Colonic mucosa (tissue), 4 donors: ENCODE measurements at regions not wholly inside any gene's neighbourhood (a gene's known extent, or its start where the extent isn't known, plus 50 kb on each side); places are given as distances from the start of the nearest gene placed in this dataset.

ENCODE experiments used
- DNase-seq: peaks from one replicate; pipeline ENCODE4 v3.0.0-alpha.2; 2020
- H3K27ac ChIP-seq: fragments of 200-600 bp; one replicate; pipeline ENCODE4 v1.8.0; 2021
- H3K27me3 ChIP-seq: fragments of 200-600 bp; one replicate; pipeline ENCODE4 v1.8.0; 2021
- H3K36me3 ChIP-seq: fragments of 200-600 bp; one replicate; pipeline ENCODE4 v1.8.0; 2021
- H3K4me1 ChIP-seq: fragments of 200-600 bp; one replicate; pipeline ENCODE4 v1.8.0; 2021; ENCODE audit warnings: mild to moderate bottlenecking
- H3K4me3 ChIP-seq: fragments of 200-600 bp; one replicate; pipeline ENCODE4 v1.8.0; 2021
- H3K9ac ChIP-seq, 2 donors: one replicate each; pipeline ENCODE4 v1.7.0; 2013; ENCODE audit warnings: control low read depth in 2 of 2, low read depth in 2 of 2, low read length in 2 of 2
- H3K9me3 ChIP-seq: fragments of 200-600 bp; one replicate; pipeline ENCODE4 v1.8.0; 2021
- intact Hi-C: fragments of 100-400 bp; cut with DNase I; formaldehyde crosslinking; loops from one replicate; pipeline ENCODE4 v1.14.1; 2022
- TF ChIP-seq, protein P1 (sequence below): fragments of 200-600 bp; IDR thresholded peaks from one replicate; pipeline ENCODE4 v1.8.0; 2022; ENCODE audit warnings: antibody characterized with exemption, mild to moderate bottlenecking
- donor health status: healthy.
- donor health status: DM: no; HTN: no; CAD: no.
- donor health status: DM: no; HTN: no; CAD: no.

DNA sequence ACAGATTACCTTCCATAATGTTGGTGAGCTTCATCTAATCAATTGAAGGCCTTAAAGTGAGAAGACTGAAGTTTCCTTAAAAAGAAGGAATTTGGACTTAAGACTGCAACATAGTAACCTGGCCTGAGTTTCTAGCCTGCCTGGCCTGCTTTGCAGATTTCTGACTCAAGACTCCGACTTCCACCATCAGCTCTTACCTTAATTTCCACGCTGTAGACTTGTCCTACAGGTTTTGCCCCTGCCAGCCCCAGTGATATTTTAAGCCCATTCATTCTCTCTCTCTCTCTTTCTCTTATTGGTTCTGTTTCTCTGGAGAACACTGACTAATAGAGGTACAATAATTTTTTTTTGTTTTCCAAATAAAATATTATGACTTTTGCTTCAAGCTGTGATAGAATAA lies 862.3 kb upstream of the GHITM start:
- no peak overlapping the region for H3K4me3 ChIP-seq
- no peaks in the 10 kb centered on the region for H3K9me3 ChIP-seq
- H3K4me1 ChIP-seq = no peaks in the 10 kb centered on the region
- TF ChIP-seq, protein P1, sequence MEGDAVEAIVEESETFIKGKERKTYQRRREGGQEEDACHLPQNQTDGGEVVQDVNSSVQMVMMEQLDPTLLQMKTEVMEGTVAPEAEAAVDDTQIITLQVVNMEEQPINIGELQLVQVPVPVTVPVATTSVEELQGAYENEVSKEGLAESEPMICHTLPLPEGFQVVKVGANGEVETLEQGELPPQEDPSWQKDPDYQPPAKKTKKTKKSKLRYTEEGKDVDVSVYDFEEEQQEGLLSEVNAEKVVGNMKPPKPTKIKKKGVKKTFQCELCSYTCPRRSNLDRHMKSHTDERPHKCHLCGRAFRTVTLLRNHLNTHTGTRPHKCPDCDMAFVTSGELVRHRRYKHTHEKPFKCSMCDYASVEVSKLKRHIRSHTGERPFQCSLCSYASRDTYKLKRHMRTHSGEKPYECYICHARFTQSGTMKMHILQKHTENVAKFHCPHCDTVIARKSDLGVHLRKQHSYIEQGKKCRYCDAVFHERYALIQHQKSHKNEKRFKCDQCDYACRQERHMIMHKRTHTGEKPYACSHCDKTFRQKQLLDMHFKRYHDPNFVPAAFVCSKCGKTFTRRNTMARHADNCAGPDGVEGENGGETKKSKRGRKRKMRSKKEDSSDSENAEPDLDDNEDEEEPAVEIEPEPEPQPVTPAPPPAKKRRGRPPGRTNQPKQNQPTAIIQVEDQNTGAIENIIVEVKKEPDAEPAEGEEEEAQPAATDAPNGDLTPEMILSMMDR = no peak
- no peaks in the 10 kb centered on the region for H3K36me3 ChIP-seq
- no peaks in the 10 kb centered on the region for H3K27me3 ChIP-seq
- DNase-seq = no peak
- H3K9ac ChIP-seq = no peak overlapping the region
- intact Hi-C loops = no loop called here
- no peak overlapping the region for H3K27ac ChIP-seq

DNA sequence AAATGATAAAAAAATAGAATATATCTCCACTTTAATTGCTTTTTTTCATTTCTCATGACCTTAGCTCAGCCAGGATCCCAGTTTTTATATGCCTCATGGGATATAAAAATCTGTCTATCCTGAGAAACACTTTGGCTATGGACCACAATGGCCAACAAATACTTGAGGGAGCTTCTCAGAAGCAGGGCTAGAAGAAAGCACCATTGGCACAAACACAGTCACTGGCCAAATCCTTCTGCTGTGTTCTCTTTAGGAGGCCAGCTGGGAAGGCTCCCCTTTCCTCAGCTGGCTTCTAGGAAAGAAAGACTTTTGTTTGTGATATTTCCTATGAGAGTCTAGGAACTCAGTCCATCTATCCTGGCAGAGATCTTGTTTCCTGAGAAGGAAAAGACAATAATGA lies 856.2 kb upstream of the GHITM start:
- TF ChIP-seq, protein P1 = no peak
- Histone ChIP-seq H3K36me3 (no peaks in the 10 kb centered on the region), H3K9me3 (no peaks in the 10 kb centered on the region), H3K4me1 (no peaks in the 10 kb centered on the region), H3K9ac (no peak overlapping the region), H3K27ac (no peak overlapping the region), H3K4me3 (no peak overlapping the region), H3K27me3 (no peaks in the 10 kb centered on the region)
- intact Hi-C loops = no loop called here
- DNase-seq = no peak

DNA sequence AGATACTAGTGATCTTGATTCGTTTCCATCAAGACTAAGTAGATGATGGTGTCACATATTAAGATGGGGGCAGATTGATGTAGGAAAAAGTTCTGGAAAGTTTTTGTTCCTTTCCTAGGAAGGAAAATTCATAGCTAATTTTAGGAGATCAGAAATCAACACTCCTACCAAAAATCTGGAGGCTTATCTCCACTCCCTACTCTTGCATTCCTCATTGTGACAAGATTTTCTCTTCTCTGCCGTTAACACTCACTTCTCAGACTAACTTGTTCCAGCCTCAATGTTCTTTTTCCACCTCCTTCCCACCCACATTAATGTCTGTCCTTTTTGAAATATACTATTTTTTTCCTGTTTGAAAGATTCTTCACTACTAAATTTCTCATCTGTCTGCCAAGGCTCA lies 851.9 kb upstream of the GHITM start:
- H3K27me3 ChIP-seq = no peaks in the 10 kb centered on the region
- no peaks in the 10 kb centered on the region for H3K36me3 ChIP-seq
- intact Hi-C loops = no loop called here
- no peak overlapping the region for H3K9ac ChIP-seq
- TF ChIP-seq, protein P1 = no peak
- H3K4me3 ChIP-seq = no peak overlapping the region
- H3K27ac ChIP-seq = no peak overlapping the region
- H3K4me1 ChIP-seq = no peaks in the 10 kb centered on the region
- DNase-seq = no peak
- H3K9me3 ChIP-seq = no peaks in the 10 kb centered on the region

DNA sequence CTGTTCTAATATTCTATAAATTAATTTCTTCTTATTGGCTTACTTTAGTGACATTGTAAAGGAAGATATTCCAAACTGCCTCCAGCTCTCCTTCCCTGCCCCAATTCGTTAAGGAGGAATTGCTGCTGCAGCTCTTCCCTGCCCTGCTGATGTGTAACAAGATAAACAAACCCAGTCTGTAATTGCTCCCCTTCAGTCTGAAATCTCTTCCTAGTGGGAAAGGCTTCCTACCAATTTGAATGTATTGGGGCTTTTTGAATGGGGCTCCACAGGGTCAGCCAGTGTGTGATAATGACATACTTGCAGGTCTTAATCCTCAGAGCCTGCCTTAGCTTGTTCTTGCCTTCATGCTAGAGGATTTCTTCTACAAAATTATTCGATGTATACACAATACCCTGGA lies 849.9 kb upstream of the GHITM start:
- no peak overlapping the region for H3K27ac ChIP-seq
- no peaks in the 10 kb centered on the region for H3K36me3 ChIP-seq
- no peak overlapping the region for H3K4me3 ChIP-seq
- TF ChIP-seq, protein P1 = no peak
- no peaks in the 10 kb centered on the region for H3K27me3 ChIP-seq
- no peaks in the 10 kb centered on the region for H3K9me3 ChIP-seq
- intact Hi-C loops = no loop called here
- H3K4me1 ChIP-seq = no peaks in the 10 kb centered on the region
- DNase-seq = no peak
- H3K9ac ChIP-seq = no peak overlapping the region

DNA sequence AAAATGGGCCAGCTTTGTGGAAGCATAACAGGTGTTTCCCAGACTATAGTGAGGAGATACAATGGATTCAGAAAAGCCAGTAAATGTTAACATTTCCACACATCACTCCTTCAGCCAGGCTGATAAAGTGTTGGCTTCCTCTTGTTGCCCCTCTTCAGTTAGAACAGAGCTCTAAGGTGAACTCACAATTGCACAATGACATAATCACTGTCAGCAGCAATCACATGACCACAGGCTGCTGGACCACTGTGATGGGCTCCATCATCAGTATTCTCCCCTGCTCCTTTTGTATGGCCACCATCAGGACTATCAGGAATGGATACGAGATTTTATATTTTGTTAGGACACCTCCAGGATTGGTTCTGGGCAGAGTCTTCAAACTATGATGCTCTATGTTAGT lies 849.4 kb upstream of the GHITM start:
- Histone ChIP-seq H3K36me3 (no peaks in the 10 kb centered on the region), H3K4me1 (no peaks in the 10 kb centered on the region), H3K27me3 (no peaks in the 10 kb centered on the region), H3K9me3 (no peaks in the 10 kb centered on the region), H3K27ac (no peak overlapping the region), H3K4me3 (no peak overlapping the region), H3K9ac (no peak overlapping the region)
- no peak for DNase-seq
- intact Hi-C loops = no loop called here
- TF ChIP-seq, protein P1 = no peak

DNA sequence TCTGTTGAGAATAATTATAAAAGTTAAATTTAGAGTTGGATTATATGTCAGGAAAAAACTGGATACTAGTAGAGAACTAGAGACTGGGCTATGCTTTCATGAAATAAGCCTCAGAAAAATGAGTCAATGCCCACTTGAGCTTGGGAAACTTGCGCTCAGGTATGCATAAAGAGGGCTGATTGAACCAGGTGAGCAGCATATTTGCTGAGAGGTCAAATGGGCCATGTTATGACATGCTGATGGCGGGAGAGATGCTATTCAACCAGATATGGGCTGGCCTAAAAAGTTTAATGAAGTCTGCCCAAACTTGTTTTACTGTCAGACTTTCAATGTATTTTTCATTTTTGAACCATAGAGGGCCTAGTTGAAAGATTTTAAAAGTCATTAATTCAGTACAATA lies 837.6 kb upstream of the GHITM start:
- no peak overlapping the region for H3K4me3 ChIP-seq
- no peak for DNase-seq
- H3K36me3 ChIP-seq = no peaks in the 10 kb centered on the region
- intact Hi-C loops = no loop called here
- H3K27me3 ChIP-seq = no peaks in the 10 kb centered on the region
- H3K9ac ChIP-seq = no peak overlapping the region
- no peak overlapping the region for H3K27ac ChIP-seq
- H3K4me1 ChIP-seq = no peaks in the 10 kb centered on the region
- no peaks in the 10 kb centered on the region for H3K9me3 ChIP-seq
- TF ChIP-seq, protein P1 = no peak
